ENCODE measurements at regions not wholly inside any gene's neighbourhood (a gene's known extent, or its start where the extent isn't known, plus 50 kb on each side); places are given as distances from the start of the nearest gene placed in this dataset.

DNA sequence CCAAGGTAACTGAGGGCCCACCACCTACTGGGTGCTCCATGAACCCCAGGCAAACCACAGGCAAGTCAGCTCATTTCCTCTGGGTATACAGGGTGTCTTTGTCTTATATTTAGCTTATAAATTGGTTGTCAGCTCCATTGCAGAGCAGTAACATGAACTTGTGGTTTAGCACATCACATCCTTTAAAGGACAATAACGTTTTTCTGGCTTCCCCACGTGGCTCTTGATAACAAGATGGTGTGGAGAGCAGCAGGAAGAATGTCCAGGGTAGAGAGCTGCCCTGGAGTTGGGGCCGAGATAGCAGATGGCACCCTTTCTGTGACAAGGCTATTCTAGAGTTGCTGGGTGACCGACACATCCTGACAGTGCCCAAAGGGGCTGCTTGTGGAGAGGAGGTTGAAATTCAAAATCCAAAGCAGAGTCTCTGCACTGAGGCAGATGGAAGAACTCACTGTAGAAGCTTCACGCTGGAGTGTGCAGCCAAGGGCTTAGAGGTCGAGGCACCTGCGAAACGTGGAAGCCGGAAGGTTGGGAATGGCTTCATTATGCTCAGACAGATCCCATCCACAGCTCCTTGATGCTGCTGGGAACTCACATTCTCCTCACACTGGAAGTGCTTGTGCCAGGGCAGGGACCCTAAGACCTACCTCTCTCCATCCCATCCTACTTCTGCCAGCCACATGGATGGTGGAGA lies 133.0 kb upstream of the FRY start:
- H3K9ac ChIP-seq = no peak overlapping the region
- H3K79me2 ChIP-seq = no peaks in the 10 kb centered on the region
- H3K27ac ChIP-seq = no peak overlapping the region
- no peaks in the 10 kb centered on the region for H3K27me3 ChIP-seq (ENCODE audit: control insufficient read depth, insufficient read depth, low read length)
- no peak overlapping the region for H2AFZ ChIP-seq
- H3K4me3 ChIP-seq (ENCODE audit: low read depth, low read length) = no peak overlapping the region
- no peaks in the 10 kb centered on the region for H3K36me3 ChIP-seq (ENCODE audit: control insufficient read depth, insufficient read depth, low read length)
- no peak overlapping the region for H3K4me2 ChIP-seq (ENCODE audit: low read length)
- no peak for TF ChIP-seq CTCF (IDR thresholded peaks at IDR 0.05)
- H3K4me1 ChIP-seq = no peaks in the 10 kb centered on the region
- H3K9me3 ChIP-seq (ENCODE audit: control insufficient read depth, low read length) = no peaks in the 10 kb centered on the region

- TF ChIP-seq CTCF (IDR thresholded peaks at IDR 0.05) = no peak
- Histone ChIP-seq H3K4me2 (ENCODE audit: low read length) (no peak overlapping the region), H3K79me2 (no peaks in the 10 kb centered on the region), H3K4me3 (ENCODE audit: low read depth, low read length) (no peak overlapping the region), H3K4me1 (no peaks in the 10 kb centered on the region), H3K27me3 (ENCODE audit: control insufficient read depth, insufficient read depth, low read length) (no peaks in the 10 kb centered on the region), H3K9ac (no peak overlapping the region), H3K9me3 (ENCODE audit: control insufficient read depth, low read length) (no peaks in the 10 kb centered on the region), H3K27ac (no peak overlapping the region), H3K36me3 (ENCODE audit: control insufficient read depth, insufficient read depth, low read length) (no peaks in the 10 kb centered on the region), H2AFZ (no peak overlapping the region)
These were observed 129.6 kb upstream of the FRY start for GRCh38 chr13:31901985-31902384.

- Histone ChIP-seq H3K27me3 (ENCODE audit: control insufficient read depth, insufficient read depth, low read length) (no peaks in the 10 kb centered on the region), H3K27ac (no peak overlapping the region), H3K4me3 (ENCODE audit: low read depth, low read length) (no peak overlapping the region)
These were observed 128.3 kb upstream of the FRY start for GRCh38 chr13:31903111-31903815.

DNA sequence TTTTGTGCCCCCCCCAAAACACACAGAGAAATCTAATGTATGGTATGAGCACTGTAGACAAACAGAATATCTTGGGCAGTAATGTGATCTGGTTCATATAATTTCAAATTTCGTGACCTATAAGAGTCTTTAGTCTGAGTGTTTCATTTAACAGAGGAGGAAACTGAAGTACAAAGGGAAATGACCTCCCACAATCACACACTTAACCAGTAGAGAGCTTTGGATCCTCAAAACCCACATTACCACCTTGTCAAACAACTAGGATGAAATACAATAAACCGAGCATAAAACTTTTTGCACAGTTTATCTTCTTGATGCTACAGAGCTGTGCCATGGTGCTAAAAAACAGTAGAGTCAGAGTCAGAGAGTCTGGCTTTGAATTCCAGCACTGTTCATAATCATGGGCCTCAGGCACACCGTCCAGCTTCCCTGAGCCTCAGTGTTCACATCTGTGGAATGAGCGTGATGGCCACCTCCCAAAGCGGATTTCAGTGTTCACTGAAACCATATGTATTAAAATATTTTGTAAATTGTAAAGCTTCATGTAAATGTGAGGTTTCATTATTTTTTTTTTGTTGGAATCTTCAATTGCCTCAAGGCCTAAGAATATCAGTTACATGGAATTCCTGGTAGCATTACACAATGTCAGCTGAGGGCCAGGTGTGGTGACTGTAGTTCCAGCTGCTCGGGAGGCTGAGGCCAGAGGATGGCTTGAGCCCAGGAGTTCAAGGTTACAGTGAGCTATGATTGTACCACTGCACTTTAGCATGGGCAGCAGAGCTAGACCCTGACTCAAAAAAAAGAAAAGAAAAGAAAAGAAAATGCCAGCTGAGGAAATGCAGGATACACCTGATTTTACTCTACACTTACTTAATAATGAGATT lies 126.4 kb upstream of the FRY start:
- no peak overlapping the region for H3K27ac ChIP-seq
- H3K27me3 ChIP-seq (ENCODE audit: control insufficient read depth, insufficient read depth, low read length) = no peaks in the 10 kb centered on the region
- no peaks in the 10 kb centered on the region for H3K9me3 ChIP-seq (ENCODE audit: control insufficient read depth, low read length)
- no peaks in the 10 kb centered on the region for H3K4me1 ChIP-seq
- no peak for TF ChIP-seq CTCF (IDR thresholded peaks at IDR 0.05)
- H2AFZ ChIP-seq = no peak overlapping the region
- no peak overlapping the region for H3K4me2 ChIP-seq (ENCODE audit: low read length)
- H3K9ac ChIP-seq = no peak overlapping the region
- no peaks in the 10 kb centered on the region for H3K79me2 ChIP-seq
- H3K4me3 ChIP-seq (ENCODE audit: low read depth, low read length) = no peak overlapping the region
- H3K36me3 ChIP-seq (ENCODE audit: control insufficient read depth, insufficient read depth, low read length) = no peaks in the 10 kb centered on the region

More at GRCh38 chr13:31903111-31903815, 128.3 kb upstream of the FRY start:
- Histone ChIP-seq H3K79me2 (no peaks in the 10 kb centered on the region), H3K4me1 (no peaks in the 10 kb centered on the region), H2AFZ (no peak overlapping the region), H3K36me3 (ENCODE audit: control insufficient read depth, insufficient read depth, low read length) (no peaks in the 10 kb centered on the region), H3K9ac (no peak overlapping the region), H3K4me2 (ENCODE audit: low read length) (no peak overlapping the region), H3K9me3 (ENCODE audit: control insufficient read depth, low read length) (no peaks in the 10 kb centered on the region)
- TF ChIP-seq CTCF (IDR thresholded peaks at IDR 0.05) = no peak
